Panc1 (cell line): ENCODE measurements at regions not wholly inside any gene's neighbourhood (a gene's known extent, or its start where the extent isn't known, plus 50 kb on each side); places are given as distances from the start of the nearest gene placed in this dataset.

Experiments
- ATAC-seq: fragments of 200-7000 bp; cut with Tn5 transposase; 2 replicates; pipeline ENCODE4 v1.9.1; 2020; ENCODE audit warnings: mild to moderate bottlenecking, moderate library complexity
- BruUV-seq: library from RNA; stranded (reverse); fragments of 400-500 nt; replicated peaks from 2 replicates; lab custom pipeline; 2021; lab: Mats Ljungman, UMichigan
- CTCF ChIA-PET: fragments of 300-600 bp; sonication (Branson Sonifier 250); formaldehyde crosslinking; loops from one replicate; lab custom pipeline; 2022; ENCODE audit warnings: antibody characterized with exemption; lab: Charles Lee
- POLR2A ChIA-PET: fragments of 300-600 bp; sonication (Branson Sonifier 250); formaldehyde crosslinking; loops from one replicate; lab custom pipeline; 2022; ENCODE audit warnings: antibody characterized with exemption; lab: Charles Lee
- DNase-seq: peaks from one replicate; pipeline ENCODE4 v3.0.0-alpha.2; 2010; ENCODE audit warnings: low read depth, low spot score
- H3K27ac ChIP-seq: 2 replicates; pipeline ENCODE4 v1.5.1; 2011; ENCODE audit warnings: mild to moderate bottlenecking, low read length, inconsistent platforms
- H3K27me3 ChIP-seq: fragments of 200-500 bp; sonication (Bioruptor generic); 2 replicates; pipeline ENCODE4 v1.6.0; 2014; ENCODE audit warnings: low read length, inconsistent platforms; ENCODE audit not compliant: control insufficient read depth, insufficient read depth
- H3K36me3 ChIP-seq: fragments of 200-500 bp; sonication (Bioruptor generic); 2 replicates; pipeline ENCODE4 v1.5.1; 2014; ENCODE audit warnings: inconsistent platforms, mild to moderate bottlenecking, low read length, moderate library complexity; ENCODE audit not compliant: control insufficient read depth, insufficient read depth
- H3K4me1 ChIP-seq: 2 replicates; pipeline ENCODE4 v1.5.1; 2011; ENCODE audit warnings: inconsistent platforms, mild to moderate bottlenecking, low read length, moderate library complexity; ENCODE audit not compliant: control insufficient read depth, insufficient read depth
- H3K4me3 ChIP-seq, 2 experiments: 2 replicates each; pipeline ENCODE4 v1.5.1; 2011 to 2012; ENCODE audit warnings: low read depth in 2 of 2, low read length in 2 of 2, mild to moderate bottlenecking in 2 of 2, inconsistent platforms in 1 of 2, moderate library complexity in 1 of 2
- H3K9me3 ChIP-seq: fragments of 200-500 bp; sonication (Bioruptor generic); 2 replicates; pipeline ENCODE4 v1.5.1; 2014; ENCODE audit warnings: low read depth, mild to moderate bottlenecking, inconsistent platforms, low read length, moderate library complexity; ENCODE audit not compliant: control insufficient read depth, insufficient read depth
- CTCF ChIP-seq: fragments of 450-650 bp; IDR thresholded peaks from 2 replicates; pipeline ENCODE4 v1.5.1; 2017; ENCODE audit warnings: mild to moderate bottlenecking
- POLR2AphosphoS5 ChIP-seq: IDR thresholded peaks from 2 replicates; pipeline ENCODE4 v1.6.1; 2012; ENCODE audit warnings: mild to moderate bottlenecking, low read depth, low read length, moderate library complexity
- REST ChIP-seq, 2 experiments: IDR thresholded peaks; 2 replicates each; pipeline ENCODE4 v1.6.1; 2011 to 2012; ENCODE audit warnings: low read depth in 2 of 2, control low read depth in 1 of 2, low read length in 1 of 2, mild to moderate bottlenecking in 1 of 2, moderate library complexity in 1 of 2; ENCODE audit not compliant: insufficient read depth in 1 of 2
- SIN3A ChIP-seq: IDR thresholded peaks from 2 replicates; pipeline ENCODE4 v1.6.1; 2012; ENCODE audit warnings: low read depth, mild to moderate bottlenecking, low read length, moderate library complexity, borderline replicate concordance; ENCODE audit not compliant: insufficient read depth
- TCF7L2 ChIP-seq: IDR thresholded peaks from 2 replicates; pipeline ENCODE4 v1.6.1; 2011; ENCODE audit warnings: mild to moderate bottlenecking, low read depth, low read length, inconsistent platforms
- in situ Hi-C: cut with HindIII; loops from 2 replicates; pipeline ENCODE4 v1.10.0; 2016; ENCODE audit warnings: low sequenced_read_pairs, low pct_unique_long_range_greater_than_20kb
- intact Hi-C: fragments of 100-400 bp; cut with micrococcal nuclease; formaldehyde crosslinking; loops from one replicate; pipeline ENCODE4 v1.10.0; 2022; ENCODE audit not compliant: unreplicated experiment

- no peak for TF ChIP-seq CTCF
- no peak for TF ChIP-seq POLR2AphosphoS5
- TF ChIP-seq TCF7L2, result no peak
- TF ChIP-seq REST (IDR thresholded peaks at IDR 0.05; ENCODE audit: insufficient read depth in 1 of 2, low read depth in 2 of 2, low read length in 1 of 2), result no peak
- no peak for TF ChIP-seq SIN3A
- BruUV-seq, result no TSS peak
- ChIA-PET CTCF (interaction anchor here (0.5 kb wide), 1 partner anchor 1420 kb away, joined by 3 read pairs; no protein-coding TSS in a partner anchor), POLR2A (no interaction called here)
- ATAC-seq (no peak), DNase-seq (no peak)
- intact Hi-C loops (no loop called here), in situ Hi-C loops (no loop called here)
- Histone ChIP-seq H3K4me1 (peaks cover 9% of the 10 kb centered on the region), H3K27ac (no peak overlapping the region), H3K27me3 (no peaks in the 10 kb centered on the region), H3K9me3 (no peaks in the 10 kb centered on the region), H3K36me3 (no peaks in the 10 kb centered on the region), H3K4me3 (no peak overlapping the region)
Measured at GRCh38 chr7:351681-352480, 61.9 kb downstream of the FOXL3 start.

GRCh38 chr7:353746-354325, 63.9 kb downstream of the FOXL3 start:
- no peaks in the 10 kb centered on the region for H3K27me3 ChIP-seq
- no peaks in the 10 kb centered on the region for H3K9me3 ChIP-seq
- intact Hi-C loops, result no loop called here
- H3K4me1 ChIP-seq, result peaks cover 5% of the 10 kb centered on the region
- BruUV-seq, result no TSS peak
- in situ Hi-C loops, result no loop called here
- POLR2A ChIA-PET, result no interaction called here
- ATAC-seq (no peak), DNase-seq (no peak)
- no peak overlapping the region for H3K27ac ChIP-seq
- CTCF ChIA-PET, result no interaction called here
- no peaks in the 10 kb centered on the region for H3K36me3 ChIP-seq
- no peak for TF ChIP-seq POLR2AphosphoS5
- TF ChIP-seq TCF7L2, result no peak
- no peak for TF ChIP-seq CTCF
- TF ChIP-seq SIN3A, result no peak
- TF ChIP-seq REST (IDR thresholded peaks at IDR 0.05; ENCODE audit: insufficient read depth in 1 of 2, low read depth in 2 of 2, low read length in 1 of 2), result no peak
- H3K4me3 ChIP-seq, result no peak overlapping the region
